ENCODE measurements at regions not wholly inside any gene's neighbourhood (a gene's known extent, or its start where the extent isn't known, plus 50 kb on each side); places are given as distances from the start of the nearest gene placed in this dataset.
A peak's percentile ranks its signal among the peaks of the same experiment; 100 is the strongest.

DNA sequence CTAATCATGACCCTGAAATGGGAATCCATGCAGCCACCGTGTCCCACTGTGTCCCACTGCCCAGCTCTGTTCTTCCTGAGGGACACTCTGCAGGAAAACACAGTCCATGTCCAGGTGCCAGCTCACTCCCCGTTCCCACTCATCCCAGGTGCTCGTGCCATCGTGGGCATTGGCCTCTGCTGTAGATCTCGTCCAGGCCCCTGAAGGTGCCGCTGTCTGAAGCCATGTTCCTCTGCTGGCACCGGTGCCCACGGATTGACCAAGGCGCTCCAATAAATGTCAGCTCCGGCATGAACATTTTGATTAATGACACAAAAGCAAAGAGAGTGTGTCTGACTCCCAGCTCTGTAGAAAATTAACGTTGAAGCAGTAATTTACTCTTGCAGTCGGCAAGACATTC, 280.1 kb upstream of the SALL3 start:
- no peaks in the 10 kb centered on the region for H3K4me1 ChIP-seq
- H3K27me3 ChIP-seq = peaks cover 0 to 23% of the 10 kb centered on the region in 2 donors
- no peaks in the 10 kb centered on the region for H3K9me3 ChIP-seq
- H3K4me3 ChIP-seq = no peak overlapping the region
- TF ChIP-seq, protein P1, sequence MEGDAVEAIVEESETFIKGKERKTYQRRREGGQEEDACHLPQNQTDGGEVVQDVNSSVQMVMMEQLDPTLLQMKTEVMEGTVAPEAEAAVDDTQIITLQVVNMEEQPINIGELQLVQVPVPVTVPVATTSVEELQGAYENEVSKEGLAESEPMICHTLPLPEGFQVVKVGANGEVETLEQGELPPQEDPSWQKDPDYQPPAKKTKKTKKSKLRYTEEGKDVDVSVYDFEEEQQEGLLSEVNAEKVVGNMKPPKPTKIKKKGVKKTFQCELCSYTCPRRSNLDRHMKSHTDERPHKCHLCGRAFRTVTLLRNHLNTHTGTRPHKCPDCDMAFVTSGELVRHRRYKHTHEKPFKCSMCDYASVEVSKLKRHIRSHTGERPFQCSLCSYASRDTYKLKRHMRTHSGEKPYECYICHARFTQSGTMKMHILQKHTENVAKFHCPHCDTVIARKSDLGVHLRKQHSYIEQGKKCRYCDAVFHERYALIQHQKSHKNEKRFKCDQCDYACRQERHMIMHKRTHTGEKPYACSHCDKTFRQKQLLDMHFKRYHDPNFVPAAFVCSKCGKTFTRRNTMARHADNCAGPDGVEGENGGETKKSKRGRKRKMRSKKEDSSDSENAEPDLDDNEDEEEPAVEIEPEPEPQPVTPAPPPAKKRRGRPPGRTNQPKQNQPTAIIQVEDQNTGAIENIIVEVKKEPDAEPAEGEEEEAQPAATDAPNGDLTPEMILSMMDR (IDR thresholded peaks at IDR 0.05) = no peak
- TF ChIP-seq POLR2A (IDR thresholded peaks at IDR 0.05) (no peak), POLR2AphosphoS5 (IDR thresholded peaks at IDR 0.05) (no peak)
- DNase-seq (ENCODE audit: low spot score in 2 of 2) = no peak
- intact Hi-C loops (cut with DNase I; ENCODE audit: low total_unique reads) = no loop called here
- H3K27ac ChIP-seq = no peak overlapping the region
- no peaks in the 10 kb centered on the region for H3K36me3 ChIP-seq

DNA sequence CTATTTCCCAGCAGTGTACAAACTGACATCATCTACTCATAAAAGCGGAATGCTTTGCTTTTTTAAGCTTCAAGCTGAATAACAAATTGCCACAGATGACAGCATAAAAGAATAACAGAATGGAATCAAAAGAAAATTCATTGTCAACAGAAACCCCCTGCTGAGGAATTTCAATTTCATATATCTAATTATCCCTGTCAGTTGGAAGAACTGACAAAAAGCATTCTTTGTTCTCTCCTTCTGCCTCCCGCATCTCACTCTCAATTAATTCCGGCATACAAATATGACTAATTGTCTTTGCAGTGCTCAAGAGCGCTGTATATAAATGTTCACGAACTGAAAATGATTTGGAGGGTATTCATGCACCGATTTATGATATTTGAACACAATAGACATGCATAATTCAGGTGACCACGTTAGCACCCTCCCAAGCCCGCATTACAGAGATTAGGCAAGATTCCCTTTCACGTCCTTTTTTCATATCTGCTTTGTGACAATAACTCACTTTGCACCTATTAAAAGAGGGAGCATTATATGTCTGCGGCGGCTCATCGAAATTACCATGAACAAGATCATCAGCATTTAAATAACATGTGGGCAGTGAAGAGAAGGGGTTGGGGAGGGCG, 277.7 kb upstream of the SALL3 start:
- peaks cover 3 to 9% of the 10 kb centered on the region in 2 donors for H3K9me3 ChIP-seq
- no peak overlapping the region for H3K27ac ChIP-seq
- H3K27me3 ChIP-seq = peaks cover 0 to 33% of the 10 kb centered on the region in 2 donors
- H3K4me3 ChIP-seq = no peak overlapping the region
- intact Hi-C loops (cut with DNase I; ENCODE audit: low total_unique reads) = no loop called here
- H3K4me1 ChIP-seq = no peaks in the 10 kb centered on the region
- TF ChIP-seq, protein P1 (IDR thresholded peaks at IDR 0.05) = no peak
- TF ChIP-seq POLR2AphosphoS5 (IDR thresholded peaks at IDR 0.05) (no peak), POLR2A (IDR thresholded peaks at IDR 0.05) (no peak)
- no peaks in the 10 kb centered on the region for H3K36me3 ChIP-seq
- DNase-seq (ENCODE audit: low spot score in 2 of 2) = no peak

DNA sequence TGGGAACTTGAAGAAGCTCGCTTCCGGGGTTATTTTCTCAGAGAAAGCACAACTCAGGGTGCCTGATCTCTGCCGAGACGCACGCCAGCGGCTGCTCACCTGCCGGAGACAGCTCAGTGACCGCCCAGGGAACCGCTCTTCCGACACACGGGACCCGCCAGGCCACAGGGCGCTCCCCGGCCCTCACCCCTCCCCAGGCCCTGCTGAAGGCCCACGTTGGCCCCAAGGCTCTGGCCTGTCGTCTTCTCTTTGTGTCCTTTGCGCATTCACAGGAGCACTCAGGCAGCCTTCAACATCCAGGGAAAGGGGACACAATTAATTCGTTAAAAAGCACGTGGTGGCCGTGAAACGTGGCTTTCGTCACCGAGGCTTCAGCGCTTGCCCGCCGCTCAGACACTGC, 276.3 kb upstream of the SALL3 start:
- Histone ChIP-seq H3K4me3 (no peak overlapping the region), H3K36me3 (no peaks in the 10 kb centered on the region), H3K27me3 (peaks cover 0 to 33% of the 10 kb centered on the region in 2 donors), H3K4me1 (no peaks in the 10 kb centered on the region), H3K9me3 (peaks cover 6 to 20% of the 10 kb centered on the region in 2 donors), H3K27ac (no peak overlapping the region)
- no peak for DNase-seq (ENCODE audit: low spot score in 2 of 2)
- TF ChIP-seq, protein P1 (IDR thresholded peaks at IDR 0.05) = no peak
- TF ChIP-seq POLR2AphosphoS5 (IDR thresholded peaks at IDR 0.05) = no peak
- TF ChIP-seq POLR2A (IDR thresholded peaks at IDR 0.05) = no peak
- intact Hi-C loops (cut with DNase I; ENCODE audit: low total_unique reads) = no loop called here

DNA sequence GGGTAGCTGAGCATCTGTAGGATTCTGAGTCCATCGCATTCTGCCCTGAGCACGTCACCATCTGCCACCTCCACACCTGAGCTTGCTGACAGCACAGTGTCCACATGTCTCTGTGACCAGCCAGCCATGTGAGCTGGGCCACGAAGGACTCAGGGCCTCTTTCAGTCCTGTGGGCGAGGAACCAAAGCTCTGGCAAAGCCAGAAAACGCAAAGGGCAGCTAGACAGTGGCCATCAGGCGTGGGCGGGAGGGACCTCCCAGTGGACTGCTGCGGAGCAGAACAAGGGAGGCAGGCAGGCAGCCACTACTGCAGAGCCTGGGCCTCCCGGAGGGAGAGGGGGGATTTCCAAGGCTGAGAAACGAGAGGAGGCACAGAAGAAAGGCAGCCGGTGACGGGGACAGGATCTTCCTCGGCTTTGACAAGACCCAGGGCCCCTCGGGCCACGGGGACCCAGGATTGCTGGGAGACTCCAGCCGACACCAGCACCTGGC, 274.6 kb upstream of the SALL3 start:
- Histone ChIP-seq H3K4me3 (no peak overlapping the region), H3K9me3 (peaks cover 16 to 35% of the 10 kb centered on the region in 2 donors), H3K36me3 (no peaks in the 10 kb centered on the region), H3K4me1 (no peaks in the 10 kb centered on the region), H3K27ac (no peak overlapping the region), H3K27me3 (peaks cover 0 to 32% of the 10 kb centered on the region in 2 donors)
- peak in 1 of 2 donors; percentile 30 for DNase-seq (ENCODE audit: low spot score in 2 of 2)
- intact Hi-C loops (cut with DNase I; ENCODE audit: low total_unique reads) = no loop called here
- TF ChIP-seq POLR2AphosphoS5 (IDR thresholded peaks at IDR 0.05) (no peak), POLR2A (IDR thresholded peaks at IDR 0.05) (no peak)
- TF ChIP-seq, protein P1 (IDR thresholded peaks at IDR 0.05) = no peak

DNA sequence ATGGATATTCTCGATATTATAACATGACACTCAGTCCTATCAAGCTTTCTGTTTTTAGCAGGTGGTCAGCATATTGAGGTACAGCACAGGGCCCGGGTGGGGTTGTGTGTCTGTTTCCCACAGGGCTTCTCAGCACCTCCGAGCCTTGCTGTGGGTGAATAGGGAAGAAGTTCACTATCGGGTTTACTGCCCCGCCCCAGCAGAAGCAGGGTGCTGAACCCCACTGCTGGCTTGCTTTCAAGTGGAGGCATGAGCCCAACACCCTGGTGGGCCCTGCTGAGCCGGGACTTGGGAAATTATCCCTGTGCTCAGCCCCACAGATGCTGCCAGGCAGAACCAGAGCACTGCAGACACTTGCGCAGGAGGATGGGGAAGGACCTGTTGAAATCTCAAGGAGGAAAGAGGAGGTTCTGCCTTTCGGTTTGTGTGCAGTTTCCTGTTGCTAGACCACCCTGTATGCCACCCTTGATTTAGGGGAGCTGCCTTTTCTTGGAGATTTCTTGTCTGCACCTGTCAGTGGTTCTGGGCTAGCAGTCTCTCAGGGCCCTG, 270.3 kb upstream of the SALL3 start:
- intact Hi-C loops (cut with DNase I; ENCODE audit: low total_unique reads) = no loop called here
- Histone ChIP-seq H3K4me1 (no peaks in the 10 kb centered on the region), H3K9me3 (peaks cover 16 to 35% of the 10 kb centered on the region in 2 donors), H3K27me3 (peaks cover 0 to 15% of the 10 kb centered on the region in 2 donors), H3K27ac (no peak overlapping the region), H3K36me3 (no peaks in the 10 kb centered on the region), H3K4me3 (no peak overlapping the region)
- peak in 1 of 2 donors; percentile 15 for DNase-seq (ENCODE audit: low spot score in 2 of 2)
- TF ChIP-seq POLR2A (IDR thresholded peaks at IDR 0.05) = no peak
